ENCODE measurements at regions not wholly inside any gene's neighbourhood (a gene's known extent, or its start where the extent isn't known, plus 50 kb on each side); places are given as distances from the start of the nearest gene placed in this dataset.

- TF ChIP-seq SIN3A (IDR thresholded peaks at IDR 0.05; ENCODE audit: borderline replicate concordance, insufficient read depth, low read depth, low read length) (no peak), CTCF (IDR thresholded peaks at IDR 0.05) (no peak), TCF7L2 (IDR thresholded peaks at IDR 0.05; ENCODE audit: low read depth, low read length) (no peak), REST (IDR thresholded peaks at IDR 0.05; ENCODE audit: insufficient read depth in 1 of 2, low read depth in 2 of 2, low read length in 1 of 2) (no peak), POLR2AphosphoS5 (IDR thresholded peaks at IDR 0.05; ENCODE audit: low read depth, low read length) (no peak)
- H3K4me3 ChIP-seq (ENCODE audit: low read depth in 2 of 2, low read length in 2 of 2), result no peak overlapping the region
- in situ Hi-C loops (cut with HindIII; ENCODE audit: low pct_unique_long_range_greater_than_20kb, low sequenced_read_pairs) (no loop called here), intact Hi-C loops (cut with micrococcal nuclease; ENCODE audit: unreplicated experiment) (no loop called here)
- H3K36me3 ChIP-seq (ENCODE audit: control insufficient read depth, insufficient read depth, low read length), result no peaks in the 10 kb centered on the region
- ATAC-seq (no peak), DNase-seq (ENCODE audit: low read depth, low spot score) (no peak)
- 0 out of 2 replicates have a peak, but pooled peaks cover 3% of the 10 kb centered on the region for H3K9me3 ChIP-seq (ENCODE audit: control insufficient read depth, insufficient read depth, low read depth, low read length)
- no peaks in the 10 kb centered on the region for H3K27me3 ChIP-seq (ENCODE audit: control insufficient read depth, insufficient read depth, low read length)
- BruUV-seq (replicated peaks), result no TSS peak
- no peak overlapping the region for H3K27ac ChIP-seq (ENCODE audit: low read length)
- ChIA-PET CTCF (no interaction called here), POLR2A (no interaction called here)
- H3K4me1 ChIP-seq (ENCODE audit: control insufficient read depth, insufficient read depth, low read length), result no peaks in the 10 kb centered on the region
Observed at GRCh38 chr20:6502219-6502618, 265.3 kb upstream of the BMP2 start.

DNA sequence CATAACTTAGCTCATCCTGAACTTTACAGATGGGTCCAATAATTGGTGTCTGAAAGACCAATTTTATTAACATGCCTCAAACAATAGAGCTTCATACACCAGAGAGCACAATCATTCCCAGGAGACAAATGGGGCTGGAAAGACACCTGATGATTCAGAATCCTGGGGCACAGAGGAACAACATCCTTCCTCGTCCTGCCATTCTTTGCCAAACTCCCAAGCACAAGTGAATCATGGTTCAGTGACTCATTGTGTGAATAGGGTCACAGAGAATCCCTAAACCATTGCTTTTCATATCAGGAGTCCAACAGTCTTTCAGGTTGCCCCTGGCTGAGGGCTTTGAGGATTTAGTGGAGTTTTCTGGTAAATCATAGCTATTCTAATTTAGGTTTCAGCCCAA is 266.4 kb upstream of the BMP2 start:
- Histone ChIP-seq H3K36me3 (ENCODE audit: control insufficient read depth, insufficient read depth, low read length) (no peaks in the 10 kb centered on the region), H3K27ac (ENCODE audit: low read length) (no peak overlapping the region), H3K27me3 (ENCODE audit: control insufficient read depth, insufficient read depth, low read length) (no peaks in the 10 kb centered on the region), H3K9me3 (ENCODE audit: control insufficient read depth, insufficient read depth, low read depth, low read length) (0 out of 2 replicates have a peak, but pooled peaks cover 3% of the 10 kb centered on the region), H3K4me3 (ENCODE audit: low read depth in 2 of 2, low read length in 2 of 2) (no peak overlapping the region), H3K4me1 (ENCODE audit: control insufficient read depth, insufficient read depth, low read length) (no peaks in the 10 kb centered on the region)
- intact Hi-C loops (cut with micrococcal nuclease; ENCODE audit: unreplicated experiment), result no loop called here
- no peak for DNase-seq (ENCODE audit: low read depth, low spot score)
- BruUV-seq (replicated peaks), result no TSS peak
- POLR2A ChIA-PET, result no interaction called here
- ATAC-seq, result no peak
- TF ChIP-seq POLR2AphosphoS5 (IDR thresholded peaks at IDR 0.05; ENCODE audit: low read depth, low read length), result no peak
- no peak for TF ChIP-seq REST (IDR thresholded peaks at IDR 0.05; ENCODE audit: insufficient read depth in 1 of 2, low read depth in 2 of 2, low read length in 1 of 2)
- no peak for TF ChIP-seq CTCF (IDR thresholded peaks at IDR 0.05)
- no peak for TF ChIP-seq TCF7L2 (IDR thresholded peaks at IDR 0.05; ENCODE audit: low read depth, low read length)
- TF ChIP-seq SIN3A (IDR thresholded peaks at IDR 0.05; ENCODE audit: borderline replicate concordance, insufficient read depth, low read depth, low read length), result no peak
- in situ Hi-C loops (cut with HindIII; ENCODE audit: low pct_unique_long_range_greater_than_20kb, low sequenced_read_pairs), result no loop called here
- CTCF ChIA-PET, result interaction anchor here (0.6 kb wide), 1 partner anchor 12 kb away, joined by 3 read pairs; no protein-coding TSS in a partner anchor
